K562 (cell line): ENCODE measurements at regions not wholly inside any gene's neighbourhood (a gene's known extent, or its start where the extent isn't known, plus 50 kb on each side); places are given as distances from the start of the nearest gene placed in this dataset.

Experiments used
- CHD1 ChIP-seq: fragments of 200-600 bp; sonication (generic); IDR thresholded peaks from one replicate; pipeline ENCODE4 v1.6.1; 2012; ENCODE audit warnings: mild to moderate bottlenecking, moderate library complexity, low read length, inconsistent platforms
- FOXP4 ChIP-seq: sonication (generic); formaldehyde crosslinking; IDR thresholded peaks from 2 replicates; pipeline ENCODE4 v1.8.0; 2022; ENCODE audit warnings: mild to moderate bottlenecking, missing genetic modification reagents, borderline replicate concordance
- SRSF9 ChIP-seq: fragments of 200-400 bp; formaldehyde crosslinking; IDR thresholded peaks from 2 replicates; pipeline ENCODE4 v1.6.1; 2017; ENCODE audit warnings: low read depth, low read length, borderline replicate concordance
- USF2 ChIP-seq: sonication (generic); formaldehyde crosslinking; IDR thresholded peaks from 2 replicates; pipeline ENCODE4 v1.5.0; 2020; ENCODE audit warnings: missing genetic modification reagents

GRCh38 chr10:113971349-113971973, 72.2 kb upstream of the ADRB1 start:
- TF ChIP-seq SRSF9 (no peak), FOXP4 (CRISPR knock-in tag) (no peak), CHD1 (no peak), USF2 (CRISPR knock-in tag) (no peak)
